HG03460 (cell line): ENCODE measurements at regions not wholly inside any gene's neighbourhood (a gene's known extent, or its start where the extent isn't known, plus 50 kb on each side); places are given as distances from the start of the nearest gene placed in this dataset.
"Not testable (repeated sequence)": the region's sequence is repeated elsewhere in the genome, so short reads cannot be mapped to it uniquely, and the experiment has no call there.

ENCODE experiments used
- ATAC-seq: cut with Tn5 transposase; IDR thresholded peaks from one replicate; pipeline ENCODE4 v1.9.1; 2021; ENCODE audit not compliant: unreplicated experiment

DNA sequence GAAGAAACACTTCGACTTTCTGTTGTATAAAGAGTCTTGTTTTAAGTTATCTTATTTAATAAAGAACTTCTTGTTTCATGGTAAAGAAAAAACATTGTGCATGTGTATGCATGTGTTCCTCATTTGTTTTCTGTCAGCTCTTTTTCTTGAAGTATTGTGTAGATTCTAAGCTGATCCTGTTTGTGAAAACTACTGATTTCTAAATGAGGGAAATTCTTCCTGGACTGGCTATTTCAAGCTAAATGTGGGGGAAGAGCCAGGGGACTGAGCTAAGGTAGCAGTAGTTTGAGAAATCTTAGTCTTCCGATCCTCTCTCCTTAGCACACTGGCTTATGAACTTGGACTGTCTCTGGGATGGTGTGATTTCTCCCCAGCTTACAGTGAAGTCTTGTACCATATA lies 56.4 kb upstream of the RBMS1 start:
- no peak for ATAC-seq

DNA sequence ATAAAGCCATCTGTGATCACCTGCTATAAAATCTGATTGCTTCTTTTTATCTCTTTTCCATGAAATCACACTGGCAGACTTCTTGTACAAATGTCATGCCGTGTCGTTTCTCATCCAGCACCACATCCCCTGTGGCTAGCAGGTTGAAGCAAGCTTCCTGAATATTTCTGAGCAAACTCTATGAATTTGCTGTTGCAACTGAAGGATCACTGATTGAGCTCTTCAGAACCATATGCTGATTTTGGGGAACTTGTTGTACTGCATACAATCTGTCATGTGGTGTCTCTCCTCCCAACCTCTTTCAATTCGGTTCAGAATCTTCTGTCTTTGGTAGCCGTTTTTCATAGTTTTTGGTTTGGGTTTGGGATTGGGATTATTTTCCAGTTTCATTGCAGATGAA lies 57.7 kb upstream of the RBMS1 start:
- ATAC-seq: no peak

DNA sequence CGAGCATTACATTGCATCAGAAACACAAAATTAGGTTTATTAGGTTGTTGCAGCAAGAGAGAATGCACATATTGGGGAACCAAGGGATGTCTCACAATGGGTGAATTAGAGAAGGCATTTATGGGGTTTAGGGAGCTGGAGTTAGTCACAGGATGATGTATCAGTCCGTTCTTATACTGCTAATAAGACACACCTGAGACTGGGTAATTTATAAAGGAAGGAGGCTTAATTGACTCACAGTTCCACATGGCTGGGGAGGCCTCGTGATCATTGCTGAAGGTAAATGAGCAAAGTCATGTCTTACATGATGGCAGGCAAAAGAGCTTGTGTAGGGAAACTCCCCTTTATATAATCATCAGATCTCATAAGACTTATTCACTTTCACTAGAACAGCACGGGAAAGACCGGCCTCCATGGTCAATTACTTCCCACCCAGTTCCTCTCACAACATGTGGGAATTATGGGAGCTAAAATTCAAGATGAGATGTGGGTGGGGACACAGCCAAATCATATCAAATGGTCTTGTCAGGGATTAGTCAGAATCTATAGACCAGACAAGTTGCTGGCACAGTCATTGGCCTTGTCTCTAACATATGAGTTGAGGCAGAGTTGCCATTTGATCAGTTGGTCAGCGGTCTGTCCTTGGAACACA lies 61.9 kb upstream of the RBMS1 start:
- ATAC-seq: no peak

DNA sequence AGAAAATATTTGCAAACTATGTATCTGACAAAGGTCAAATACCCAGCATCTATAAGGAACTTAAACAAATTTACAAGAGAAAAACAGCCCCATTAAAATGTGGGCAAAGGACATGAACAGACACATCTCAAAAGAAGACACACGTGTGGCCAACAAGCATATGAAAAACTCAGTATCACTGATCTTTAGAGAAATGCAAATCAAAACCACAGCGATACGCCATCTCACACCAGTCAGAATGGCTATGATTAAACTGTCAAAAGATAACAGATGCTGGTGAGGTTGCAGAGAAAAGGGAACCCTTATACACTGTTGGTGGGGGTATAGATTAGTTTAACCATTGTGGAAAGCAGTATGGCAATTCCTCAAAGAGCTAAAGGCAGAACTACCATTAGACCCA lies 64.3 kb upstream of the RBMS1 start:
- ATAC-seq: no peak

DNA sequence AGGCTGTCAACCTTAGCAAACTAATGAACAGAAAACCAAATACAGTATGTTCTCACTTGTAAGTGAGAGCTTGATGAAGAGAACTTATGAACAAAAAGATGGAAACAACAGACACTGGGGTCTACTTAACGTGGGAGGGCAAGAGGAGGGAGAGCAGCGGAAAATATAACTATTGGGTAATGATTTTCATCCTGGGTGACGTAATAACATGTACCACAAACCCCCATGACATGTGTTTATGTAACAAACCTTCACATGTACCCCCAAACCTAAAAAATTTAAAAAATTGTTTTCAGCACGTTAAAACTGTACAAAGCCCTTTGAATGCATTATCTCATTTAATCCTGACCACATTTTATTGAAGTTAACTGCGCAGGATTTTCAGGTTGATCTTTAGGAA lies 64.9 kb upstream of the RBMS1 start:
- ATAC-seq: no peak

DNA sequence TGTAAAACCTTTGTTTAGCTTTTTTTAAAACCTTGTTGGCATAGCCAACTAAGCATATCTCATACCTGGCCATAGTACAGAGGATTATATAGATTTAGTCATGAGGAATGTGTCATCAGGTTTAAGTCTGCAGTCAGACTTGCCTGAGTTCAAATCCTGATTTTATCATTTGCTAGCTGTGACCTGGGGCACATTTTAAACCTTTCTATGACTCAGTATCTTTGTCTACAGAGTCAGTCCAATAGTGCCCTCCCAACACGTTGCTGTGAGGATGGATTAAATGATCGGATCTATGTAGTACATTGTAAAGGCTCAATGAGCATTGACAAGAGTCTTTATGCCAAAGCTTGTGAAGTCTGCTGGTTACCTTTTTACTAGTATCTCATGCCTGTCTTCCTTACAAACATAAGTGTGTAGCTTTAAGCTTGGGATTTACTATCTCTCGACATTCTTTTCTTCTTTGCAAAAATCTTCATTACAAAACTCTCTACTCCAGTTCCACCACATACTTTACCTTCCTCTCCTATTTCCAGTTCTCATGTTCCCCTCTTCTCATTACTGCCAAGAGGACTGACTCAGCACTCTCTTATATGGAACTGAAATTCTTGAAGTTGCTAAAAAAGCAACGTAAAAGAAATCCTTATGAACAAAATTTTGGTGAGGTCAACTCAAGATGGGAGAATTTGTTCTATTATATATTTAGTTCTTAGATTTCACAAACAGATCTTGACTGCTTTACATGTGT lies 68.1 kb upstream of the RBMS1 start:
- ATAC-seq: no peak

DNA sequence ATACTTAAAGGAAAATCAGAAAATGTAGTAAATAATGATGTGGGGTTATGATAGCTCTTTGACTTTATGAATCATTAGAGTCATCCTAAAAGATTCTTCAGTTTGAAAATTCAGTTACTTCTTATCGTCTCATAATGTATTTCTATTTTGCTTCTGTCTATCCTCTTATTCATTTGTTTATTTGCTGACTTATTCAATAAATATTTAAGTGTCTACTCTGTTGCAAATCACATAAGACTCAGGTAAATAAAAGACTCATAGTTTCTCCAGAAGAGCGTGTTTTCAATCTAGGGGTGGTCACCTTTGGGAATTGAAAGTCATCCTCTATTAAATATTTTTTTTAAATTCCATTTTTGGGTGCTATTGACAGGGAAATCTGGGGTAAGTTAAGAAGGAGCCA lies 69.1 kb upstream of the RBMS1 start:
- no peak for ATAC-seq

DNA sequence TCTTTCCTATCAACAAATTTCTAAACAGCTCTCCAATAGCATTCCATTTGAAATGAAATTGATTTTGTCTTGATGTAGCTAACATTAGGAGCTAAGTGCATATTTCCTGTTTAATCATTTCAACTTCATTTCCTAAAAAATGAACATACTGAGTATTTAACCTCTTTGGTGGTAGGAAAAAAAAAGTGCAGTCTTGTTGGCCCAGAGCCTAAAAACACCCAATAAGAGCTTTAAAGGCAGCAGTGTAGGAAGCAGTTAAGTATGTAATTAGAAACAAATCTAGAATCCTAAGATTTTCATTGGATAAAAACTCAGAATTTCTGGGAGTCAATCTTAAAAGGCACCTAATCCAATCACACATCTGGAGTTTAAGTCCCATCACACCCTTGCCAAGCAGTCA lies 71.0 kb upstream of the RBMS1 start:
- no peak for ATAC-seq

DNA sequence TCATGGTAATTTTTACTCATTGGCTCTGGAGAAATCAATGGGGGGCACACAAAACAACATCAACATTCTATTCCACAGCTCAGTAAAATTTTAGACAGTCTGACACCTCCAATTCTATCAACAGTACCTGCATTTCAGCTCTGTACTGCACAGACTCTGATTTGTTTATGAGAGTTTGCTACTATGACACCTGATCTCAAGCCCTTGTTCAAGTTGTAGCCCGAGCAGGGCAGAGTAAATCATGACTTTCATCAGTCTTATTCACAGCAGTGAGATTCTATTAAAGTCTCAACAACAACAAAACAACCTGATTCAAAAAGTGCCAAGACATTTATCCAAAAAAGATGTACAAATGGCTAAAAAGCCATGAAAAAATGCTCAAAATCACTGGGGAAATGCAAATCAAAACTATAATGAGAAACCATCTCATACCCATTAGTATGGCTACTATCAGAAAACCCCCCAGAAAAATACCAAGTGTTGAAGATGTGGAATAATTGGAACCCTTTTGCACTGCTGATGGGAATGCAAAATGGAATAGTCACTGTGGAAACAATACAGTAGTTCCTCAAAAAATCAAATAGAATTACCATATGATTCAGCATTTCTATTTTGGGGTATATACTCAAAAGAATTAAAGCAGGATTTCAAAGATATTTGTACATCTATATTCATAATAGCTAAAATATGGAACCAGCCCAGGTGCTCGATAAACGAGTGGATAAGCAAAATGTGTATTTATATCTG lies 71.7 kb upstream of the RBMS1 start:
- ATAC-seq: no peak

DNA sequence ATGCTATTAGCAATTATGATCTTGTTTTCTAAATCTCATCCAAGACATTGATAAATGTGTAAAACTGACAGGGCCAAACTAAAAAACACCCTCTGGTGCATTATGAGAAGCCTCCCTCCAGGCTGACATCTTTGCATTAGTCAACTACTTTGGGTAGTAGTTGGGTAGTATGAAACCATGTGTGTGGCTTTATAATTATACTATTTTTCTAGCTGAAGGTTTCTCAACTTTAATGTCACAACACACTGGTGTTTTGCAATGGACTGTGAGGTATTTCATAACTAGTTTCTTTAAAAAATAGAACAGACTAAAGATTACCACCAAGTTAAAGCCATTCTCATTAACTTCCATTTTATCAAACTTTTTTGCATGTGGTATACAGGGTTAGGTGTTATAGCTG lies 73.1 kb upstream of the RBMS1 start:
- ATAC-seq: no peak

DNA sequence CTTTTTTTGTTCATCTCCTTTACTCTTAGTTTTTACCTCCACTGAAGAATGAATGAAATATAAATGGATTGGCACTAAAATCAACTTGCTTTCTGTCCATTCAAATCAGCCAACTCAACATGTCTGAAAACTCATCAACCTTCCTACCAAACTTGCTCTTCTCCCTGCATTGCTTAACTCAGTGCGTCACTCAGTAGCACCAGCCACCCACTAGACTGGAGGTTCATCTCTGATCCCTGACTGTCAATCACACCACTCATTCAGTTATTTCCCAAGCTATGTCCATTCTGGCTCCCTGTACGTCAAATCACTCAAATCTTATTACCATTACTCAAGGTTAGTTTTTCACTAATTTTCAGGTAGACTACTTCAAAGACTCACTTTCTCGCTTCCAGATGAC lies 75.2 kb upstream of the RBMS1 start:
- no peak for ATAC-seq

DNA sequence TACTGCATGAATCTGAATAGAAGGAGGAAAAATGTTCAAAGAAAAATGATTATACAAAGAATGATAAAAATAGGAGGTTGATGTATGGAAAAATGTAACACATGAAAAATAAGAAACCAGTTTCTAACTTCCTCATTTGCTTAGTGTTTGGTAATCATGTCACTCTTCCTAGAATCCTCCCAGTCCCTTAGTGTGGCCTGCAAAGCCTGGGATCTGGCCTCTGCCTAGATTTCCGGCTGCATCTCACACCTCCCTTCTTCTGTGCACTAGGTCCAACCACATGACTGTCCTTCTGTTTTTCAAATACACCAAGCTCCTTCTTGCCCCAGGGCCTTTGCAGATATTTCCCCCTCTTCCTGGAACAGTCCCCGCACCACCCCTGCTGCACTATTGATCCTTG lies 76.8 kb upstream of the RBMS1 start:
- no peak for ATAC-seq

DNA sequence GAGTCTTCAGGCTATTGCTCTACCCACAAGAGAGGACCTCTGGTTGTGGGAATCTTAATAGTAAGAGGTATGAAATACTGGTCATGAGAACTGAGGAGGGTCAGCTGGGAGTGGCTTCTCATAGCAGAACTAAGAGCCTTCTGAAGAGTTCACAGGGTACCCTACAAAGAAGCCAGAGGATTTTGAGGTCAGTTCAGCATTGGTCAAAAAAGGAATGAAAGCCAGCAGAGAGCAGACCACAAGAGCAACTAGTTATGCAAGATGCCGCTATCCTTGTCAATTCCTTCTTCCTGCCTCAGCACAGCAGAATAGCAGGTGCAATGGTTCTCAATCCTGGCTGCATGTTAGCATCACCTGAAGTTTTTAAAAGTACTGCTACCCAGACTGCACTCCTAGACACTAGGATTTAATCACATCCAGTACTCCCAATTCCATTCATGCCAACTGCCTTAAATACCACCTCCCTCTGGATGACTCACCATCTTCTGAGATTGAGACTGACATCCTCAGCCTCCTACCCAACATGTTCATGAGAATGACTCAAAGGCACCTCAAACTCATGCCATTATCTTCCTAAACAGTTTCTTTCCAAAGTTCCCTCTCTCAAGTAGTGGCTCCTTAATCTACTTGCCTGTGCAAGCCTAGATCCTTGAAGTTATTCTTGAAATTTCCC lies 81.0 kb upstream of the RBMS1 start:
- ATAC-seq: no peak

DNA sequence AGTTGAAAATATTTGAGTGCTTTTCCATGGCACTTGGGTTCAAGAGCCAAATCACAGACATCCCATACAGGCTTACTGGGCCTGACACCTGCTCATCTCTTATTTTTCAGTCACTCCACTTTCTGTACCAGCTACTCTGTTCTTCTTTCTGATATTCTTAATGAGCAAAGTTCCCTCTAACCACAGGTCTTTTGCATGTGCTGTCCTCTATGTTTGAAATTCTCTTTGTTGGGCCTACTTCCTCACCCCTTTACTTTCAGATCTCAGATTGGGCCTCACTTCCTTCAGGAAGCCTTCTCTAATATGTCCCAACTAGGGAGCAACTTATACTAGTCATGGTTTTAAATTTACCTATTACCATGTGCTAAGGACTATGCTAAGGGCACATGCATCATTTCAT lies 81.8 kb upstream of the RBMS1 start:
- peak; percentile 53 for ATAC-seq

DNA sequence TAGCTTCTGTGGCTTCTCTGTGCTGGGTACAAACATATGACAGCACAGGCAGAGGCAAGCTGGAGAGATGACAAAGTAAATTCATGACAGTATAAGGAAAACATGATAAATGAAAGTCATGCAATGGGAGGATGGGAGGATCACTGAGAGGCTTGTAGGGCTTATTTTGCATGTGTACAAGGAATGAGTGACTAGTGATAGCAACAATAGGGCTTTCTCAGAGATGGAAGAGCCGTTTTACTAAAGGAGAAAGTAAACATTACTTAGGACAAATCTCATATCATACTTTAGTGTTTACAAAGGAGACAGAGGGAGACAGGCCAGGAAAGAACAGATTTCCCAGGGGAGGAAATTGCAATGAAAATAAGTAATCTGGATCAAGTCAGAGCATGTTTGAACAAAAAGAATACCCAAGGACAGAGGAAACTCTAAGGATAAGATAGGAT lies 82.5 kb upstream of the RBMS1 start:
- ATAC-seq: no peak

DNA sequence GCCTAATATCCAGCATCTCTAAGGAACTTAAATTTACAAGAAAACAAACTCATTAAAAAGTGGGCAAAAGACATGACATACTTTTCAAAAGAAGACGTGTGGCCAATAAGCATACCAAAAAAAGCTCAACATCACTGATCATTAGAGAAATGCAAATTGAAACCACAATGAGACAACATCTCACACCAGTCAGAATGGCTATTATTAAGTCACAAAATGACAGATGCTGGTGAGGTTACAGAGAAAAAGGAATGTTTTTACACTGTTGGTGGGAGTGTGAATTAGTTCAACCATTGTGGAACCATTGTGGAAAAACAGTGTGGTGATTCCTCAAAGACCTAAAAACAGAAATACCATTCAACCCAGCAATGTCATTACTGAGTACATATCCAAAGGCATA lies 83.5 kb upstream of the RBMS1 start:
- ATAC-seq: not testable (repeated sequence)

DNA sequence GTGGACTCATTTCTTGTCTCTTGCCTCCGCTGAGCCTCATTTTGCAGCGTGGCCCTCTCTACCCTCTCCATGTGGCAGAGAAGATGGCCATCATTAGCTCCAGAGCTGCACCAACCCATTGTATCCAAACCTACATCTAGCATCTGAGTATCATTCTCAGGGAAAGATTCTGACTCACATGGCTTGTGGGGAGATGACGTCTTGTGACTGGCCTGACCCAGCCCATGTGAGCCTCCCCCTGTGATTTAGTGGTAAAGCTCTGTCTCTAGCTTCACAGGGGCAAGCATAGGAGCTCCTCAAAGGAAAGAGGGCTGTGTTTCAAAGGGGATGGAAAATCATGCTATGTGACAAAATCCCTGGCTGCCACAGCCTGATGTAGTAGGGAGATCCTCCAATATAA lies 87.4 kb upstream of the RBMS1 start:
- no peak for ATAC-seq

DNA sequence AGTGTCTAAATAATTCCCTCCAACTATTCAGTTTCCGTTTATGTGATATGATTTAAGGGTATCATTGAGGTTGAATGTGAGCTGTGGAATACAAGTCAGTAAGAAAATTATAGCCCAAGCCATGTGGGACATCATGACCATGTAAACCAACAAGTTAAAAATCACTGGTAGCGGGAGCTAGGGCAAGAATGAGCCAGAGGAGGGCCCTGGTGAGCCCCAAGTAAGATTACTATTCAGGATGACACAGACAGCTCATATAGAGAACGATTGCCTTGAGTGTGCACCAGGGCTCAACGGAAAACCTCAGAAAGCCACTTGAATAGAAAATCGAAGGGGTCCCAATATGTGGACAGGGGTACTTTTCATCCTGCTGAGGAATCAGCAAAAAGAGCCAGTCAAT lies 87.8 kb upstream of the RBMS1 start:
- no peak for ATAC-seq

DNA sequence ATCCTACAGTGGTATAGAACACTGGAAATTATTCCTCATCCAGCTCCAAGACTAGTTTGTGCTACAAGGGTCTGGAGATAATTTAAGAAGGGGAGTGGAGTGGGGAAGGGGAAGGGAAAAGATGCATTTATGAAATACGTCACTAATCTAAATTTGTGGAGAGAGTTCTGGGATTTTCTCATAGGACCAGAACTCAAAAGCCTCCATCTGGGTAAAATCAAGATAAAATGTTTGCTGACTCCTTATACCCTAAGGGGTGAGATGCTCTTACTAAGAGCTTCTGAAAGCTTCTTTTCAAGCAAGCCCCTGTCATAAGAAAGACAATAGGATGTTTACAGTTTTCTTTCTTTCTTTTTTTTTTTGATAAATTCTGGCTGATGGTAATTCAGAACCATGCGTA lies 88.5 kb upstream of the RBMS1 start:
- no peak for ATAC-seq

DNA sequence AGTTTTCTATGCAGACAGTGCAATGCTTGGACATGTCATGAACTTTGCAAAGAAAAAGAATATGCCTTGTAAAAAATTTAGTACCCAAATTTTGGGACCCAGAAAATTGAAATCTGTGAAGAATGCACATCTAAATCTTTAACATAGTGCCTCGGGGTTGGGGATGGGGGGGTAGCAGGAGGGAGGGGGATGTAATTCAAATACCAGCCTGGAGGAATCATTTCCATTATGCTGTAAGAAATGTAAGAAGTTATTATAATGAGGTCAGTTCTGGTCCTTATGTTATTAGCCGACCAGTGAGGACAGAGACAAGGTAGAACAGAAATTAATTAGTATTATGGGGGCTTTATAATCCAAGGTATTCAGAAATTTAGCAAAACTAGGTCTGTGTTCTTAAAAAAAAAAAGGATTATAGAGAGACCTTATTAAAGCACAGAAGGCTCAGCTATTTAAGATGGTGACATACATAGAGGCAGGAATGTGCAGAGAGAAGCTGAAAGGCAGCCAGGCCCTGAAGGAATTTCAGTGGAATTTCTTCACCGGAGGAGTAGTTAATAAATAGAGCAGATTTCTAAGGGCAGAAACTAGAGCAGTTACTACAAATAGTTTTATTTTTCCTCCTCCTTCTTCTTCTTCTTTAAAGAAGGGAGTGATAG lies 89.0 kb upstream of the RBMS1 start:
- no peak for ATAC-seq

DNA sequence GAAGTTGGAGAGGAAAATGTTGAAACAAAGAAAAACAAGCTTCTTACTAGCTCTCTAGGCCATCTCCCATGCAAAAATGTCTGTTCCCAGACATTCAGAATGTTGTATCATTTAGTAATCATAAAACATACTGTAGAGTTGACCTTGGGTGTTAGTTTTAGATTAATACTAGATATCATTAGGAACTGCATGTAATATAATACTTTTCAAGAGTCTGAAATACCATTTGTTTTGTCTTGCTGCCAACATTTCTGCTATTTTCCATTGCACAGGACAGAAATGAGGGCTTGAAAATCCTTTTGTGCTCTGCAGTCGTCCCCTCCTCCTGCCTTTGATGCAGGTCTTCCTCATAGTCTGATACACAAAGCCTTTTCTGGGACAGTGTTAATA lies 89.5 kb upstream of the RBMS1 start:
- ATAC-seq: no peak
